Mesenchymal stem cell (in vitro differentiated cells and primary cell): ENCODE measurements at regions not wholly inside any gene's neighbourhood (a gene's known extent, or its start where the extent isn't known, plus 50 kb on each side); places are given as distances from the start of the nearest gene placed in this dataset.

Experiments used
- DNase-seq: peaks from one replicate; pipeline ENCODE4 v3.0.0-alpha.2; 2013
- H2AFZ ChIP-seq: one replicate; pipeline ENCODE4 v1.6.1; 2013; ENCODE audit warnings: low read depth, mild to moderate bottlenecking, control low read depth, inconsistent platforms, low read length, moderate library complexity
- H2AK5ac ChIP-seq: 2 replicates; pipeline ENCODE4 v1.6.1; 2013; ENCODE audit warnings: low read length, moderate library complexity, mild to moderate bottlenecking, inconsistent platforms; ENCODE audit not compliant: severe bottlenecking
- H2BK120ac ChIP-seq: one replicate; pipeline ENCODE4 v1.6.1; 2013; ENCODE audit warnings: low read depth, mild to moderate bottlenecking, inconsistent platforms, low read length, moderate library complexity
- H2BK12ac ChIP-seq, 2 experiments: one replicate each; pipeline ENCODE4 v1.6.1; 2013; ENCODE audit warnings: inconsistent platforms in 2 of 2, low read length in 2 of 2, mild to moderate bottlenecking in 2 of 2, moderate library complexity in 2 of 2, control low read depth in 1 of 2
- H2BK15ac ChIP-seq: one replicate; pipeline ENCODE4 v1.6.1; 2013; ENCODE audit warnings: mild to moderate bottlenecking, low read depth, inconsistent platforms; ENCODE audit not compliant: poor library complexity, severe bottlenecking
- H2BK5ac ChIP-seq: 2 replicates; pipeline ENCODE4 v1.6.1; 2013; ENCODE audit warnings: low read depth, mild to moderate bottlenecking, low read length, control low read depth, inconsistent platforms; ENCODE audit not compliant: poor library complexity, severe bottlenecking
- H3K14ac ChIP-seq, 2 experiments: one replicate each; pipeline ENCODE4 v1.6.1; 2013; ENCODE audit warnings: inconsistent platforms in 2 of 2, low read length in 2 of 2, control low read depth in 1 of 2, mild to moderate bottlenecking in 1 of 2, moderate library complexity in 1 of 2
- H3K18ac ChIP-seq, 2 experiments: one replicate each; pipeline ENCODE4 v1.6.1; 2013; ENCODE audit warnings: inconsistent platforms in 2 of 2, low read length in 2 of 2, control low read depth in 1 of 2, low read depth in 1 of 2, mild to moderate bottlenecking in 1 of 2
- H3K23ac ChIP-seq, 2 experiments: one replicate each; pipeline ENCODE4 v1.6.1; 2013; ENCODE audit warnings: inconsistent platforms in 2 of 2, low read length in 2 of 2, mild to moderate bottlenecking in 2 of 2, moderate library complexity in 2 of 2, control low read depth in 1 of 2
- H3K27ac ChIP-seq: 2 replicates; pipeline ENCODE4 v1.5.1; 2013; ENCODE audit warnings: mild to moderate bottlenecking, moderate library complexity, low read length, control low read depth, inconsistent platforms; ENCODE audit not compliant: poor library complexity, severe bottlenecking
- H3K27me3 ChIP-seq, 2 experiments: 2 replicates each; pipeline versions ENCODE4 v1.6.1 to v1.7.0; 2013; ENCODE audit warnings: low read length in 2 of 2, mild to moderate bottlenecking in 2 of 2, moderate library complexity in 2 of 2, control low read depth in 1 of 2, inconsistent platforms in 1 of 2; ENCODE audit not compliant: control insufficient read depth in 1 of 2, insufficient read depth in 1 of 2
- H3K36me3 ChIP-seq, 2 experiments: 2 replicates each; pipeline versions ENCODE4 v1.6.1 to v1.7.0; 2013; ENCODE audit warnings: low read length in 2 of 2, control low read depth in 1 of 2, inconsistent platforms in 1 of 2, low read depth in 1 of 2, mild to moderate bottlenecking in 1 of 2; ENCODE audit not compliant: insufficient read depth in 2 of 2, control insufficient read depth in 1 of 2
- H3K4ac ChIP-seq, 2 experiments: one replicate each; pipeline ENCODE4 v1.6.1; 2013; ENCODE audit warnings: inconsistent platforms in 2 of 2, low read length in 2 of 2, mild to moderate bottlenecking in 2 of 2, moderate library complexity in 2 of 2, control low read depth in 1 of 2, low read depth in 1 of 2
- H3K4me1 ChIP-seq: 2 replicates; pipeline ENCODE4 v1.6.1; 2013; ENCODE audit warnings: low read depth, low read length, control low read depth; ENCODE audit not compliant: control insufficient read depth, insufficient read depth
- H3K4me2 ChIP-seq: 2 replicates; pipeline ENCODE4 v1.6.1; 2013; ENCODE audit warnings: low read length, mild to moderate bottlenecking, inconsistent platforms; ENCODE audit not compliant: poor library complexity, severe bottlenecking
- H3K4me3 ChIP-seq, 2 experiments: 2 replicates each; pipeline versions ENCODE4 v1.5.1 to v1.7.0; 2013; ENCODE audit warnings: low read length in 2 of 2, mild to moderate bottlenecking in 2 of 2, control low read depth in 1 of 2, low read depth in 1 of 2; ENCODE audit not compliant: insufficient read depth in 1 of 2
- H3K79me1 ChIP-seq: replicated peaks from 2 replicates; pipeline ENCODE4 v1.6.1; 2013; ENCODE audit warnings: mild to moderate bottlenecking, control low read depth, low read length, inconsistent platforms; ENCODE audit not compliant: poor library complexity, severe bottlenecking
- H3K9ac ChIP-seq: 2 replicates; pipeline ENCODE4 v1.7.0; 2013; ENCODE audit warnings: mild to moderate bottlenecking, low read length, moderate library complexity
- H3K9me3 ChIP-seq: 2 replicates; pipeline ENCODE4 v1.7.0; 2013; ENCODE audit warnings: mild to moderate bottlenecking, low read length; ENCODE audit not compliant: control insufficient read depth
- H4K8ac ChIP-seq: one replicate; pipeline ENCODE4 v1.6.1; 2013; ENCODE audit warnings: inconsistent platforms, mild to moderate bottlenecking, low read length, moderate library complexity
- H4K91ac ChIP-seq: one replicate; pipeline ENCODE4 v1.6.1; 2013; ENCODE audit warnings: mild to moderate bottlenecking, low read length, inconsistent platforms
- WGBS: methylation state at CpG from one replicate; pipeline ENCODE4 v1.1.7; 2013; ENCODE audit warnings: mixed read lengths; 5-methylcytosine and 5-hydroxymethylcytosine counted together

DNA sequence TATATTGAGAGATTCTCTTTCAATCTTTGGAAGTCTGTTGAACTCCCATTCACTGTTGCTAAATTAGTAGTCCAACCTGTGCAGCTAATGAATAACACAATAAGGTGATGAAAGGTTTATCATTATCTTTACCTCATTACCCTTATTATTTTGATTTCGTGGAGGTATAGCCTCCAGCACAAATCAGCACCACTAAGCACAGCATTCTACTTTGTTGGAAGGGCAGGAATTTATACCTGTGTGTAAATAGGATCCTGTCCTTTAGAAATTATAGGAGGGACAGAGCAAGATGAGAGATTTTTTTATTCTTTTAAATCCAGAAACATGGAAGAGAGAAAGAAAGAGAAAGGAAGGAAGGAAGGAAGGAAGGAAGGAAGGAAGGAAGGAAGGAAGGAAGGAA, 454.1 kb downstream of the PDGFC start:
- H3K23ac ChIP-seq: no peak overlapping the region
- no peak overlapping the region for H2BK5ac ChIP-seq
- no peak overlapping the region for H3K4me2 ChIP-seq
- H3K4me3 ChIP-seq: no peak overlapping the region
- H4K91ac ChIP-seq: no peak overlapping the region
- no peak overlapping the region for H2BK120ac ChIP-seq
- H3K36me3 ChIP-seq: no peaks in the 10 kb centered on the region
- no peak overlapping the region for H3K9ac ChIP-seq
- H4K8ac ChIP-seq: no peak overlapping the region
- H3K27ac ChIP-seq: no peak overlapping the region
- no peak overlapping the region for H3K4ac ChIP-seq
- H2AFZ ChIP-seq: no peak overlapping the region
- no peaks in the 10 kb centered on the region for H3K27me3 ChIP-seq
- H2BK15ac ChIP-seq: no peak overlapping the region
- H3K79me1 ChIP-seq: no peaks in the 10 kb centered on the region
- no peaks in the 10 kb centered on the region for H3K9me3 ChIP-seq
- no peak overlapping the region for H3K14ac ChIP-seq
- H2BK12ac ChIP-seq: no peak overlapping the region
- DNase-seq: no peak
- WGBS: no CpG with 5 or more reads among the region's 1 CpG
- no peak overlapping the region for H3K18ac ChIP-seq
- H3K4me1 ChIP-seq: no peaks in the 10 kb centered on the region
- no peak overlapping the region for H2AK5ac ChIP-seq

DNA sequence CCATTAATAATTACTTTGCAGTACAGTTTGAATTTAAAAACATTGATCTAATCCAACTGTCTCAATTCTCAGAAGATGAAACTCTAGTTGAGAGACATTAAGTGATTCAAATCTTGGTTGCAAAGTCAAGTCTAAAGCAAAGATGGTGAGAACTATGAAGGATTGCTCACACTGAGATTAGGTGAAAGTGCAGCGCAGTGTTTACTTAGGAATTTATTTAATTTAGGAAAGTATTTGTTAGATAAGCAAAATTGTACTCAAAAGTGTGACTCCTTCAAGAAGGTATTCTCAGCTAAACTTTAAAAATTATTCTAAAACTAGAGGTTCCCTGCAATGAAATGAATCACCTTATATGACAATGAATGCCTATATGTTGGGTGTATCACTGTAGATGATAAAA, 454.9 kb downstream of the PDGFC start:
- H4K8ac ChIP-seq: no peak overlapping the region
- H3K36me3 ChIP-seq: no peaks in the 10 kb centered on the region
- no peak overlapping the region for H3K14ac ChIP-seq
- H2BK120ac ChIP-seq: no peak overlapping the region
- DNase-seq: no peak
- H2BK12ac ChIP-seq: no peak overlapping the region
- no peaks in the 10 kb centered on the region for H3K4me1 ChIP-seq
- no peak overlapping the region for H2AFZ ChIP-seq
- no peak overlapping the region for H2BK15ac ChIP-seq
- no peak overlapping the region for H3K4me3 ChIP-seq
- H3K79me1 ChIP-seq: no peaks in the 10 kb centered on the region
- no peaks in the 10 kb centered on the region for H3K27me3 ChIP-seq
- H4K91ac ChIP-seq: no peak overlapping the region
- no peak overlapping the region for H2AK5ac ChIP-seq
- no peak overlapping the region for H3K27ac ChIP-seq
- no peak overlapping the region for H3K18ac ChIP-seq
- no peak overlapping the region for H3K4ac ChIP-seq
- H3K23ac ChIP-seq: no peak overlapping the region
- H3K4me2 ChIP-seq: no peak overlapping the region
- no peak overlapping the region for H3K9ac ChIP-seq
- no CpG with 5 or more reads among the region's 1 CpG for WGBS
- no peaks in the 10 kb centered on the region for H3K9me3 ChIP-seq
- H2BK5ac ChIP-seq: no peak overlapping the region

DNA sequence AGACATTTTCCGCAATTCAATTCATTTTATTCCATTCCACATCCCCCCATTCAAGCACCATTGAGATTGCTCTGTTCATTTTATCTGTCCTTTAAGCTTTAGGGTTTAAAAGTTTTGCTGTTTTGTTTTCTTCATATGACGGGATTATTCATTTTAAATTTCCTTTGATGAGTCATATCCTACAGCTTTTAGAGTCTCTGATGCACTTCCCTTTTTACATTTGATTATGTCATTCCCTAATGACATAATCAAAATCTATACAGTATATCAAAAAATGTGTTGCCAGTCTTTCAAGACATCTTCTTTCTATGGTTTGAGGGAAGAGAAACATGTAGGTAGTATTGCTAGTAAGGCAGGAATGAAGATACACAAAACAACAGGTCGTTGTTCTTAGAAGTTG, 456.3 kb downstream of the PDGFC start:
- Histone ChIP-seq H3K27me3 (no peaks in the 10 kb centered on the region), H3K36me3 (no peaks in the 10 kb centered on the region), H3K4me2 (no peak overlapping the region), H3K4ac (no peak overlapping the region), H3K4me1 (no peaks in the 10 kb centered on the region), H3K14ac (no peak overlapping the region), H2BK120ac (no peak overlapping the region), H2BK5ac (no peak overlapping the region), H4K91ac (no peak overlapping the region), H4K8ac (no peak overlapping the region), H3K23ac (no peak overlapping the region), H3K9me3 (no peaks in the 10 kb centered on the region), H2AK5ac (no peak overlapping the region), H2BK15ac (no peak overlapping the region), H3K79me1 (no peaks in the 10 kb centered on the region), H3K27ac (no peak overlapping the region), H3K9ac (no peak overlapping the region), H2BK12ac (no peak overlapping the region), H3K4me3 (no peak overlapping the region), H3K18ac (no peak overlapping the region), H2AFZ (no peak overlapping the region)
- DNase-seq: no peak
- WGBS: no CpG with 5 or more reads among the region's 3 CpGs

- no peaks in the 10 kb centered on the region for H3K36me3 ChIP-seq
- H4K91ac ChIP-seq: no peak overlapping the region
- no peak overlapping the region for H2AFZ ChIP-seq
- H2BK15ac ChIP-seq: no peak overlapping the region
- H3K14ac ChIP-seq: no peak overlapping the region
- no peak overlapping the region for H3K9ac ChIP-seq
- no peak overlapping the region for H2BK5ac ChIP-seq
- H3K4ac ChIP-seq: no peak overlapping the region
- no peak overlapping the region for H4K8ac ChIP-seq
- peak; percentile 38 for DNase-seq
- H3K4me2 ChIP-seq: no peak overlapping the region
- H2AK5ac ChIP-seq: no peak overlapping the region
- 55% methylated on average over 1 of the region's 2 CpGs for WGBS
- H2BK12ac ChIP-seq: no peak overlapping the region
- H3K23ac ChIP-seq: no peak overlapping the region
- no peaks in the 10 kb centered on the region for H3K27me3 ChIP-seq
- H3K4me3 ChIP-seq: no peak overlapping the region
- H2BK120ac ChIP-seq: no peak overlapping the region
- no peaks in the 10 kb centered on the region for H3K79me1 ChIP-seq
- no peak overlapping the region for H3K18ac ChIP-seq
- no peak overlapping the region for H3K27ac ChIP-seq
- no peaks in the 10 kb centered on the region for H3K9me3 ChIP-seq
- no peaks in the 10 kb centered on the region for H3K4me1 ChIP-seq
Observed at GRCh38 chr4:156512622-156513021, 459.0 kb downstream of the PDGFC start.
